ENCODE measurements at regions not wholly inside any gene's neighbourhood (a gene's known extent, or its start where the extent isn't known, plus 50 kb on each side); places are given as distances from the start of the nearest gene placed in this dataset.

DNA sequence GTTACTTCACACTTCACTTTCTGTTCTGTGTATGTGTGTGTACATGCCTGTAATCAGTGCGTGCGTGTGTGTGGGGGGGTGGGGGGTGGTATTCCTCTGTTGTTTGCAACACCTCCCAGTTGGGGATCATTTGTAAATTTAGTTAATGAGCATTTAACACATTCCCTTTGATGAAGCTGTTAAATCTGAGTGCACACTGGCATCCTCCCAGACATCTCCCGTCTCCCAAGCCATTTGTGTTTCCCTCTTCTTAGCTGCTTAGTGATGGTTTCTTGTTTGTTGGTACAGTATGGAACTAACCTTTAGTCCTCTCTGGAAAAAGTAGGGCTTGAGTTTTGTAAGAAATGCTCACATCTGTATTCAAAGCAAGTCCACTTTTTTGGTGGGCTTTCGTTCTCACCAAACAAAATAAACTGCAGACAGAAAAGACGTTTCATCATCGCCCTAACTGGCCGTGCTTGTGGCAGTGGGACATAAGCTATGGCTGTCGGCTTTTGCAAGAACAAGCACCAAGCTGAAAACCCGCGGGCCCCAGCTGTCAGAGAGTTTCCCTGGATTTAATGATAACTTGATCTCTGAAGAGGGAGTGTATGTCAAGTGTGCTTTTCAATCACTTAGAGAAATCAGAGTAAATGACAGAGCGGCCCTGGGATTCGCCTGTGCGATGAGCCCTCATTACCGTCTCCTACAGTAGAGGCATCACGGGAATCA, 54.9 kb upstream of the SASH1 start:
- no peak for DNase-seq (ENCODE audit: low read depth)

DNA sequence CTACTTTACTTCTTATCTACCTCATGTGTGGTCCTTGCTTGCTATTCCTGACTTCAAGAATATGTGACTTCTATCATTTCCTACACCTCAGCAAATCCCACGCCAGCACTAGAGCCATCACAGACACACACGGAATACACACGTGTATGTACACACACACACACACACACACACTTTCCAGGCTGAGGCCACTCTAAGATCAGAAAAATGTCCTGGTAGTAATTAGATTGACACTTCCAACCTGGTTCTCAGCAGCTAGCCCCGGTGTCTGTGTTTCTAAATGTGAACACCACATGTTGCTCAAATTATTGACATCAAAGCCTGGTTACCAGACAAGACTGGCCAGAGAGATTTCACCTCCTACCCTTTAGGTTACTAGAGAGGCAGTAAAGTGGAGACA, 54.1 kb upstream of the SASH1 start:
- DNase-seq (ENCODE audit: low read depth): no peak

DNA sequence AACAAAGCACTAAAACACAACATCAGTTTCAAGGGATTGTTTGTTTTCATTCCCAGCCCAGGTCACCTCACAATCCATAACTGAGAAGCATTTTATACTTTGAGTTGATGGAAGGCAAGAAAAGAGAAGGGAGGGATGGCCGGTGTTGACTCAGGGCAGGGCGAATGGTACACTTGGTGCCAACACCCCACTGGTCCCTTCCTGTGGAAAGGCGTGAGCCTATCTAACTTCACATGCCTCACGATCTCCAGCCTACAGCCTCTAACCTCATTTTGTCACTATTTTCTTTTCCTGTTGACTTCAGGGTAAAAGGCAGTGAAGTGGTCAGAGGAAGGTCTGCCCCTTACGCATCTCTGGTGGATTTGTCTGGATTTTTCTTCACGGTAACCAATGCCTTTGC, 53.5 kb upstream of the SASH1 start:
- DNase-seq (ENCODE audit: low read depth): no peak

DNA sequence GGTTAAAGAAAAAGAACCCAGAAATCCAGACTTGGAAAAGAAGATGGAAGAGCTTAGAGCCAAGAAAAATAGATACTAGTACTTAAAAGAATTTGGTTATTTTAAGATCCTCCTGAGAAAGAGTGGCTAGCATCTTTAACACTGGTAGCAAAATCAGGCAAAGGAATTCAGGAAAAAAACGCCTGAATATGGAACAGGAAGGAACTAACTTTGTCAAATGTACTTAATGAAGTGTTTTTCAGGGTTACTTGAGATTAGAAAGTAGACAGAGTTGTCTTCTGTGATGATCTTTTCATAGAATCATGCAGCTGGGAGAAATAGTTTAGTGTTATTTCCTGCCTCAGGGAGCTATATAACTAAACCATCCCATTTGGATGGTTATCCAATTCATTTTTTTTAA, 50.8 kb upstream of the SASH1 start:
- no peak for DNase-seq (ENCODE audit: low read depth)

All from forelimb muscle (tissue), 1 donor.